ENCODE measurements at regions not wholly inside any gene's neighbourhood (a gene's known extent, or its start where the extent isn't known, plus 50 kb on each side); places are given as distances from the start of the nearest gene placed in this dataset.

DNA sequence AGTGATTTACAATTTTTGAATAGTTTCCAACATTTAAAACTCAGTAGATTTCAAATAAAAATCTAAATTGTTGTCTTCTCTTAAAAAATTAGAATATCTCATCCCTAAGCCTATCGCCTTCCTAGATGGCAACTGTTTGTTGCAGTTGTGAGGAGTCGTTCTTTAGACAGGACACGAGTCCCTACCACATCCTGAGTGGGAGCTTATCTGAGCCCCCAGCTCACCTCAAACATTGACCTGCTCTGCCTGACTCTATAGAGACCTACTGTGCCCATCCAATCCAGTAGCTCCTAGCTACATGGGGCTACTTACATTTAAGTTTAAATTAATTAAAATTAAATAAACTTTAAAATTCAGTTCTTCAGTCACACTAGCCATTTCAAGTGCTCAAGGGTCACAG, 434.7 kb downstream of the FOXO1 start:
- TF ChIP-seq, protein P1, sequence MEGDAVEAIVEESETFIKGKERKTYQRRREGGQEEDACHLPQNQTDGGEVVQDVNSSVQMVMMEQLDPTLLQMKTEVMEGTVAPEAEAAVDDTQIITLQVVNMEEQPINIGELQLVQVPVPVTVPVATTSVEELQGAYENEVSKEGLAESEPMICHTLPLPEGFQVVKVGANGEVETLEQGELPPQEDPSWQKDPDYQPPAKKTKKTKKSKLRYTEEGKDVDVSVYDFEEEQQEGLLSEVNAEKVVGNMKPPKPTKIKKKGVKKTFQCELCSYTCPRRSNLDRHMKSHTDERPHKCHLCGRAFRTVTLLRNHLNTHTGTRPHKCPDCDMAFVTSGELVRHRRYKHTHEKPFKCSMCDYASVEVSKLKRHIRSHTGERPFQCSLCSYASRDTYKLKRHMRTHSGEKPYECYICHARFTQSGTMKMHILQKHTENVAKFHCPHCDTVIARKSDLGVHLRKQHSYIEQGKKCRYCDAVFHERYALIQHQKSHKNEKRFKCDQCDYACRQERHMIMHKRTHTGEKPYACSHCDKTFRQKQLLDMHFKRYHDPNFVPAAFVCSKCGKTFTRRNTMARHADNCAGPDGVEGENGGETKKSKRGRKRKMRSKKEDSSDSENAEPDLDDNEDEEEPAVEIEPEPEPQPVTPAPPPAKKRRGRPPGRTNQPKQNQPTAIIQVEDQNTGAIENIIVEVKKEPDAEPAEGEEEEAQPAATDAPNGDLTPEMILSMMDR (IDR thresholded peaks at IDR 0.05): no peak
- no peak for DNase-seq (ENCODE audit: extremely low spot score, unreplicated experiment)
- Mint-ChIP-seq H3K9me3 (ENCODE audit: unreplicated experiment) (no peaks in the 10 kb centered on the region), H3K27me3 (ENCODE audit: unreplicated experiment) (peaks cover 9% of the 10 kb centered on the region), H3K27ac (ENCODE audit: unreplicated experiment) (no peak overlapping the region), H3K4me1 (ENCODE audit: unreplicated experiment) (peaks cover 2% of the 10 kb centered on the region), H3K36me3 (ENCODE audit: unreplicated experiment) (no peaks in the 10 kb centered on the region), H3K4me3 (ENCODE audit: unreplicated experiment) (no peak overlapping the region)

DNA sequence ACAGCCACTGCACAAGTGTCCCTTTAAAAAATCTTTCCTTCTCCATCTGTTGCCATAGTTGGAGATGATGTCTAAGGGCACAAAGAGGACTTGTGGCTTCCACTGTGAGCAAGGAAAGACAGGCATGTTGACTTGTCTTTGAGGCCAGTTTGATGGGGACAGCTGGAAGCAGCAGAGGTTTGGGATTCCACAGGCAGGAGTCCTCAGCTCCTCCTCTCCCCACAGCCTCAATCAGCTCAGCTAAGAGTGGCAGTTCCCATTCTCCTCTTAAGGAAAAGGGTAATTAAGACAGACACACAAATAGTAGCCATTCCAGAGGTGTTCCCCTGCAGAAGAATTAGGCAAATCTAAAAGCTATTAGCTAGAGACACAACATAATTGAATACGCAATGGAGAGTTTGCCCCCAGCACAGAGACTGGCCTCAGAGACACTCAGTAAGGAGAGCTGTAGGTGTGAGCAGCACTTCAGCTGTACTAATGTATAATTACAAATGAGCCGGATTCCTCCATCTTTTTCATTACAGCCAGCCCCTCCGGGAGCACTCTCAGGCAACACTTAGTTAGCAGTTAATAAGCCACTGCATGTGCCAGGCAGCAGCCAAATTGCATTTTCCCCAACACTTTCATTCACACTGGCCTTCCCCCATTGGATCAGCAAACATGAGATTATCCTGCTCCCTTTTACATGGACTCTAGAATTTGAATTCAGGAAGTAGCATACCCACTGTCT, 434.0 kb downstream of the FOXO1 start:
- Mint-ChIP-seq H3K9me3 (ENCODE audit: unreplicated experiment) (no peaks in the 10 kb centered on the region), H3K36me3 (ENCODE audit: unreplicated experiment) (no peaks in the 10 kb centered on the region), H3K4me3 (ENCODE audit: unreplicated experiment) (no peak overlapping the region), H3K27me3 (ENCODE audit: unreplicated experiment) (peaks cover 9% of the 10 kb centered on the region), H3K27ac (ENCODE audit: unreplicated experiment) (no peak overlapping the region), H3K4me1 (ENCODE audit: unreplicated experiment) (peaks cover 2% of the 10 kb centered on the region)
- TF ChIP-seq, protein P1 (IDR thresholded peaks at IDR 0.05): no peak
- DNase-seq (ENCODE audit: extremely low spot score, unreplicated experiment): no peak

DNA sequence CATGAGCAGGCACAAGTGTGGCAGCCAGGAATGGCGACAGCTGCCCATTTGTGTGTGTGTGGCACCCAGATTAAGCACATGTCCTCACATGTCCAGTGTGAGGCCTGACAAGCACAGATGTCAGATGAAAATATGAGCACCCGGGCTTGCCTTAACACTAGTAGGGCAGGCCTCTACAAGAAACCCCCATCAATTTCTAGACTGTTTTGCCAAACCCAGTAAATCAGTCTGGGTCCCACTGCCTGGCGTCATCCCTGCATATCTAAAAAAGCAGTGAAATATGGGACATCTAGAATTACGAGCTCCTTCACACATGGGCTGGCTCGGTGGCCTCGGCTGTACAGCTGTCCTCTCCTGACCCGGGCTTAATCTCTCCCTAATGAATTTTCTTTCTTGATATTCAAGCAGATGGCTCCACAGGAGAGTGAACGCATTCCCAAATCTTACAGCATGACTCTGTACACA, 432.7 kb downstream of the FOXO1 start:
- Mint-ChIP-seq H3K27me3 (ENCODE audit: unreplicated experiment) (peaks cover 9% of the 10 kb centered on the region), H3K4me3 (ENCODE audit: unreplicated experiment) (no peak overlapping the region), H3K9me3 (ENCODE audit: unreplicated experiment) (no peaks in the 10 kb centered on the region), H3K36me3 (ENCODE audit: unreplicated experiment) (no peaks in the 10 kb centered on the region), H3K4me1 (ENCODE audit: unreplicated experiment) (peaks cover 2% of the 10 kb centered on the region), H3K27ac (ENCODE audit: unreplicated experiment) (no peak overlapping the region)
- TF ChIP-seq, protein P1 (IDR thresholded peaks at IDR 0.05): no peak
- DNase-seq (ENCODE audit: extremely low spot score, unreplicated experiment): no peak

DNA sequence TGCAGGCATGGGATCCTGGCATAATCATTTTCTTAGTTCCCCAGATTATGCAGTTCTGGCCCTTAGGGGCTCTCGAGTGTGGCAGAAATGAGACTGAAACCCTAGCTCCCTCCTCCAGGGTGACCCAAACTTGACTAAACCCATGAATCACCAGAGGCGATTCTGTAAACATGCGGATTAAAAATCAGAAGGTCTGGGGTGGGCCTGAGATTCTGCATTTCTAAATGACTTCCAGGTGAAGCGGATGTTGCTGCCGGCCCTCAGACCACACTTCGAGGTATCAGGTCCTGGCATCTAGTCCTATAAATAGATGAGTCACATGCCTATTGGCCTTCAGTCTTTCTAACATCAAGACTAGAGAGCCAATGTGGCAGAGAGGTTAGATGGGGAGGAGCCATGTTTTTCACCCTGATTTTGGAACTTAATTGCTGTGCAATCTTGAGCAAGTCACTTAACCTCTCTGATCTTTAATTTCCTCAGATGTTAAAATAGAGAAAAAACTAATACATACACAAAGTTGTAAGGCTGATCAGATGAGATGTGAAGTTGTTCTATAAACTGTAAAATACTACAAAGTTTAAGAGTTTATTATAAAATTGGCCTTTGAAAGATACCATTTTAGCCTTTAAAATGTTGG, 431.2 kb downstream of the FOXO1 start:
- Mint-ChIP-seq H3K9me3 (ENCODE audit: unreplicated experiment) (no peaks in the 10 kb centered on the region), H3K27me3 (ENCODE audit: unreplicated experiment) (peaks cover 3% of the 10 kb centered on the region), H3K4me3 (ENCODE audit: unreplicated experiment) (no peak overlapping the region), H3K4me1 (ENCODE audit: unreplicated experiment) (peaks cover 2% of the 10 kb centered on the region), H3K27ac (ENCODE audit: unreplicated experiment) (no peak overlapping the region), H3K36me3 (ENCODE audit: unreplicated experiment) (no peaks in the 10 kb centered on the region)
- TF ChIP-seq, protein P1 (IDR thresholded peaks at IDR 0.05): no peak
- no peak for DNase-seq (ENCODE audit: extremely low spot score, unreplicated experiment)

DNA sequence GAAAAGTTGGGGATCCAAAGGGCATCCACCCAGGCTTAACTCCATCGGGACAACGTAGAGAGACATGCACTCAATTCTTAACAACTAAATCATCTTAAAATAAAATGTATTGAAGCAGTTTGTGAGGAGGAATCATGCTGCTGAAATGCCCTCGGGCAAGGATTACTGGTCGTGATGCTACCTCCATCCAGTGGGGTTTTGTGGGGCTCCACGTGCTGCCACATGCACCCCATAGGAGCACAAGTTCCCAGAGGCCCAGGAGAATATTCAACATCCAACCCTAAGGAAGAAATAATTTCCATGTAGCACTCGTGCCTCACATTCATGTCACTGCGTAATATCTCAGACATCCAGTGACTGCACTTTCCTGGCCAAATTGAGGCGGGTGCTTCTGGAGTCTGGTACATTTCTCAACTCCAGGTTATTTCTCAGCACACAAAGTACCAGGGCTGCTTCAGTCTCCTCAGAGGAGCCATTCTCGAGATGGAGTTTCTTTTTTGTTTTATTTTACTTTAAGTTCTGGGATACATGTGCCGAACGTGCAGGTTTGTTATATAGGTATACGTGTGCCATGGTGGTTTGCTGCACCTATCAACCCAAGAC, 429.8 kb downstream of the FOXO1 start:
- Mint-ChIP-seq H3K27me3 (ENCODE audit: unreplicated experiment) (peaks cover 3% of the 10 kb centered on the region), H3K36me3 (ENCODE audit: unreplicated experiment) (no peaks in the 10 kb centered on the region), H3K9me3 (ENCODE audit: unreplicated experiment) (no peaks in the 10 kb centered on the region), H3K4me3 (ENCODE audit: unreplicated experiment) (no peak overlapping the region), H3K4me1 (ENCODE audit: unreplicated experiment) (no peaks in the 10 kb centered on the region), H3K27ac (ENCODE audit: unreplicated experiment) (no peak overlapping the region)
- DNase-seq (ENCODE audit: extremely low spot score, unreplicated experiment): no peak
- TF ChIP-seq, protein P1 (IDR thresholded peaks at IDR 0.05): no peak
